H1 (cell line): ENCODE measurements at regions not wholly inside any gene's neighbourhood (a gene's known extent, or its start where the extent isn't known, plus 50 kb on each side); places are given as distances from the start of the nearest gene placed in this dataset.
"Not testable (repeated sequence)": the region's sequence is repeated elsewhere in the genome, so short reads cannot be mapped to it uniquely, and the experiment has no call there.

Experiments
- CEBPB ChIP-seq: IDR thresholded peaks from 2 replicates; pipeline ENCODE4 v1.6.1; 2012; ENCODE audit warnings: low read depth, low read length
- CTCF ChIP-seq, 3 experiments: IDR thresholded peaks; 1 replicate in 2 of 3; 2 replicates in 1 of 3; pipeline versions ENCODE4 v1.5.1 to v1.6.1; 2011; ENCODE audit warnings: low read length in 3 of 3, mild to moderate bottlenecking in 3 of 3, inconsistent platforms in 2 of 3, low read depth in 1 of 3, moderate library complexity in 1 of 3; ENCODE audit not compliant: insufficient read depth in 1 of 3; ENCODE audit errors: control extremely low read depth in 1 of 3
- POLR2AphosphoS5 ChIP-seq: IDR thresholded peaks from 2 replicates; pipeline ENCODE4 v1.6.1; 2011; ENCODE audit warnings: low read depth, low read length
- SAP30 ChIP-seq: fragments of 300-600 bp; sonication (generic); IDR thresholded peaks from 2 replicates; pipeline ENCODE4 v1.7.1; 2012; ENCODE audit warnings: low read length, moderate library complexity, mild to moderate bottlenecking, inconsistent platforms; ENCODE audit not compliant: insufficient read depth, insufficient replicate concordance
- SP4 ChIP-seq: IDR thresholded peaks from 2 replicates; pipeline ENCODE4 v1.6.1; 2012; ENCODE audit warnings: low read length, inconsistent platforms

GRCh38 chr4:189236321-189236720 is 704.4 kb upstream of the FRG1 start:
- TF ChIP-seq CTCF (IDR thresholded peaks at IDR 0.05; ENCODE audit: control extremely low read depth in 1 of 3, insufficient read depth in 1 of 3, low read depth in 1 of 3, low read length in 3 of 3); CEBPB; POLR2AphosphoS5; SAP30; SP4: not testable (repeated sequence)
